ENCODE measurements at regions not wholly inside any gene's neighbourhood (a gene's known extent, or its start where the extent isn't known, plus 50 kb on each side); places are given as distances from the start of the nearest gene placed in this dataset.

DNA sequence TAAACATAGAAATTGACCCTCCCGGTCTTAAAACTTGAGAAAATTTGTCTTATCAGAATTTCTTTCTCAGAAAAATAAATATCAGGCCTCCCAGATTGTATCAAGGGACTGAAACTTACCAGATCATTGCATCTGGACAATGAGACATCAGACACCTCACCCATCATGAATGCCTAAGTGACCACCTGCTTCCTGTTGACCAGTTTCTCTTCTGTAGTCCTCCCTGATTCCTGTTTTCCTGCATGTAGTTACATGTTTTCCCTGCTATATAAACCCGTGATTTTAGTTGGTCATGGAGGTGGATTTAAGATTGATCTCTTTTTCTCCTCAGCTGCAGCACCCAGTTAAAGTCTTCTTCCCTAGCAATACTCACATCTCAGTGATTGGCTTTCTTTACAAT lies 548.1 kb downstream of the PPP4R3C start:
- TF ChIP-seq, protein P1, sequence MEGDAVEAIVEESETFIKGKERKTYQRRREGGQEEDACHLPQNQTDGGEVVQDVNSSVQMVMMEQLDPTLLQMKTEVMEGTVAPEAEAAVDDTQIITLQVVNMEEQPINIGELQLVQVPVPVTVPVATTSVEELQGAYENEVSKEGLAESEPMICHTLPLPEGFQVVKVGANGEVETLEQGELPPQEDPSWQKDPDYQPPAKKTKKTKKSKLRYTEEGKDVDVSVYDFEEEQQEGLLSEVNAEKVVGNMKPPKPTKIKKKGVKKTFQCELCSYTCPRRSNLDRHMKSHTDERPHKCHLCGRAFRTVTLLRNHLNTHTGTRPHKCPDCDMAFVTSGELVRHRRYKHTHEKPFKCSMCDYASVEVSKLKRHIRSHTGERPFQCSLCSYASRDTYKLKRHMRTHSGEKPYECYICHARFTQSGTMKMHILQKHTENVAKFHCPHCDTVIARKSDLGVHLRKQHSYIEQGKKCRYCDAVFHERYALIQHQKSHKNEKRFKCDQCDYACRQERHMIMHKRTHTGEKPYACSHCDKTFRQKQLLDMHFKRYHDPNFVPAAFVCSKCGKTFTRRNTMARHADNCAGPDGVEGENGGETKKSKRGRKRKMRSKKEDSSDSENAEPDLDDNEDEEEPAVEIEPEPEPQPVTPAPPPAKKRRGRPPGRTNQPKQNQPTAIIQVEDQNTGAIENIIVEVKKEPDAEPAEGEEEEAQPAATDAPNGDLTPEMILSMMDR (IDR thresholded peaks at IDR 0.05): no peak
- no peak for TF ChIP-seq POLR2A (IDR thresholded peaks at IDR 0.05)
